ENCODE measurements at regions not wholly inside any gene's neighbourhood (a gene's known extent, or its start where the extent isn't known, plus 50 kb on each side); places are given as distances from the start of the nearest gene placed in this dataset.

GRCh38 chr13:30125422-30126073 lies 181.8 kb downstream of the KATNAL1 start:
- Mint-ChIP-seq H3K4me3 (ENCODE audit: unreplicated experiment) (no peak overlapping the region), H3K27me3 (ENCODE audit: low read depth, unreplicated experiment) (no peaks in the 10 kb centered on the region), H3K36me3 (ENCODE audit: low read depth, unreplicated experiment) (no peaks in the 10 kb centered on the region), H3K27ac (ENCODE audit: unreplicated experiment) (no peak overlapping the region), H3K4me1 (ENCODE audit: low read depth, unreplicated experiment) (peaks cover 4% of the 10 kb centered on the region), H3K9me3 (ENCODE audit: unreplicated experiment) (peaks cover 8% of the 10 kb centered on the region)
- Histone ChIP-seq H3K27ac (ENCODE audit: low read depth, low read length) (no peak overlapping the region), H3K27me3 (ENCODE audit: insufficient read depth, low read length) (no peaks in the 10 kb centered on the region), H3K4me3 (ENCODE audit: insufficient read depth, low read depth, low read length) (no peak overlapping the region), H2AFZ (ENCODE audit: low read depth, low read length) (no peak overlapping the region), H3K9ac (ENCODE audit: low read length) (no peak overlapping the region), H3K4me2 (ENCODE audit: low read length) (peak overlapping the region; percentile 21), H3K4me1 (ENCODE audit: insufficient read depth, low read length) (peaks cover 8% of the 10 kb centered on the region), H4K20me1 (ENCODE audit: insufficient read depth, low read length) (no peaks in the 10 kb centered on the region), H3K9me3 (ENCODE audit: insufficient read depth, low read depth, low read length) (no peaks in the 10 kb centered on the region), H3K79me2 (ENCODE audit: insufficient read depth, low read length) (no peaks in the 10 kb centered on the region), H3K36me3 (ENCODE audit: insufficient read depth, low read length) (no peaks in the 10 kb centered on the region)
- TF ChIP-seq CTCF (IDR thresholded peaks at IDR 0.05; ENCODE audit: insufficient read depth, low read depth, low read length) = no peak
- no peak for TF ChIP-seq EZH2 (IDR thresholded peaks at IDR 0.05; ENCODE audit: insufficient read depth, low read length)
- peak; percentile 93 for DNase-seq (ENCODE audit: low read depth)
- FAIRE-seq = peak; percentile 69

GRCh38 chr13:30124131-30124768 lies 183.1 kb downstream of the KATNAL1 start:
- no peaks in the 10 kb centered on the region for H3K79me2 ChIP-seq (ENCODE audit: insufficient read depth, low read length)
- peaks cover 13% of the 10 kb centered on the region for H3K4me1 Mint-ChIP-seq (ENCODE audit: low read depth, unreplicated experiment)
- H3K36me3 ChIP-seq (ENCODE audit: insufficient read depth, low read length) = no peaks in the 10 kb centered on the region
- H3K27me3 Mint-ChIP-seq (ENCODE audit: low read depth, unreplicated experiment) = peaks cover 3% of the 10 kb centered on the region
- no peak overlapping the region for H3K4me3 ChIP-seq (ENCODE audit: insufficient read depth, low read depth, low read length)
- H3K9ac ChIP-seq (ENCODE audit: low read length) = no peak overlapping the region
- H3K4me2 ChIP-seq (ENCODE audit: low read length) = no peak overlapping the region
- H3K27me3 ChIP-seq (ENCODE audit: insufficient read depth, low read length) = no peaks in the 10 kb centered on the region
- no peak overlapping the region for H3K27ac Mint-ChIP-seq (ENCODE audit: unreplicated experiment)
- no peak overlapping the region for H2AFZ ChIP-seq (ENCODE audit: low read depth, low read length)
- H3K27ac ChIP-seq (ENCODE audit: low read depth, low read length) = no peak overlapping the region
- peaks cover 11% of the 10 kb centered on the region for H3K4me1 ChIP-seq (ENCODE audit: insufficient read depth, low read length)
- H3K36me3 Mint-ChIP-seq (ENCODE audit: low read depth, unreplicated experiment) = no peaks in the 10 kb centered on the region
- TF ChIP-seq EZH2 (IDR thresholded peaks at IDR 0.05; ENCODE audit: insufficient read depth, low read length) (no peak), CTCF (IDR thresholded peaks at IDR 0.05; ENCODE audit: insufficient read depth, low read depth, low read length) (no peak)
- no peak for FAIRE-seq
- H4K20me1 ChIP-seq (ENCODE audit: insufficient read depth, low read length) = no peaks in the 10 kb centered on the region
- no peaks in the 10 kb centered on the region for H3K9me3 ChIP-seq (ENCODE audit: insufficient read depth, low read depth, low read length)
- no peak overlapping the region for H3K4me3 Mint-ChIP-seq (ENCODE audit: unreplicated experiment)
- H3K9me3 Mint-ChIP-seq (ENCODE audit: unreplicated experiment) = peaks cover 8% of the 10 kb centered on the region
- no peak for DNase-seq (ENCODE audit: low read depth)

GRCh38 chr13:30123575-30123974 lies 183.8 kb downstream of the KATNAL1 start:
- H3K27me3 Mint-ChIP-seq (ENCODE audit: low read depth, unreplicated experiment) = peaks cover 3% of the 10 kb centered on the region
- DNase-seq (ENCODE audit: low read depth) (no peak), FAIRE-seq (no peak)
- Histone ChIP-seq H3K79me2 (ENCODE audit: insufficient read depth, low read length) (no peaks in the 10 kb centered on the region), H3K4me2 (ENCODE audit: low read length) (no peak overlapping the region), H3K4me1 (ENCODE audit: insufficient read depth, low read length) (peaks cover 13% of the 10 kb centered on the region), H4K20me1 (ENCODE audit: insufficient read depth, low read length) (no peaks in the 10 kb centered on the region), H3K9me3 (ENCODE audit: insufficient read depth, low read depth, low read length) (no peaks in the 10 kb centered on the region), H3K9ac (ENCODE audit: low read length) (no peak overlapping the region), H3K4me3 (ENCODE audit: insufficient read depth, low read depth, low read length) (no peak overlapping the region), H3K36me3 (ENCODE audit: insufficient read depth, low read length) (no peaks in the 10 kb centered on the region), H2AFZ (ENCODE audit: low read depth, low read length) (no peak overlapping the region), H3K27me3 (ENCODE audit: insufficient read depth, low read length) (no peaks in the 10 kb centered on the region), H3K27ac (ENCODE audit: low read depth, low read length) (no peak overlapping the region)
- H3K36me3 Mint-ChIP-seq (ENCODE audit: low read depth, unreplicated experiment) = no peaks in the 10 kb centered on the region
- H3K4me1 Mint-ChIP-seq (ENCODE audit: low read depth, unreplicated experiment) = peaks cover 14% of the 10 kb centered on the region
- no peak overlapping the region for H3K4me3 Mint-ChIP-seq (ENCODE audit: unreplicated experiment)
- TF ChIP-seq CTCF (IDR thresholded peaks at IDR 0.05; ENCODE audit: insufficient read depth, low read depth, low read length) (no peak), EZH2 (IDR thresholded peaks at IDR 0.05; ENCODE audit: insufficient read depth, low read length) (no peak)
- H3K27ac Mint-ChIP-seq (ENCODE audit: unreplicated experiment) = no peak overlapping the region
- peaks cover 8% of the 10 kb centered on the region for H3K9me3 Mint-ChIP-seq (ENCODE audit: unreplicated experiment)

All from astrocyte (in vitro differentiated cells and primary cell).